ENCODE measurements at regions not wholly inside any gene's neighbourhood (a gene's known extent, or its start where the extent isn't known, plus 50 kb on each side); places are given as distances from the start of the nearest gene placed in this dataset.

GRCh38 chr4:42821230-42821629 is 71.3 kb upstream of the GRXCR1 start:
- TF ChIP-seq CTCF (IDR thresholded peaks at IDR 0.05), result no peak
- TF ChIP-seq POLR2A (IDR thresholded peaks at IDR 0.05), result no peak
- TF ChIP-seq POLR2AphosphoS5 (IDR thresholded peaks at IDR 0.05), result no peak
